GM23338 (cell line): ENCODE measurements at regions not wholly inside any gene's neighbourhood (a gene's known extent, or its start where the extent isn't known, plus 50 kb on each side); places are given as distances from the start of the nearest gene placed in this dataset.

Experiments used
- ATAC-seq: fragments of 200-7000 bp; cut with Tn5 transposase; 3 replicates; pipeline ENCODE4 v1.9.1; 2020
- DNase-seq: peaks from one replicate; pipeline ENCODE4 v3.0.0-alpha.2; 2015; ENCODE audit warnings: low spot score
- H2AFZ ChIP-seq: fragments of 200-600 bp; sonication (generic); 2 replicates; pipeline ENCODE4 v1.8.0; 2016; ENCODE audit warnings: antibody characterized with exemption, mild to moderate bottlenecking, moderate library complexity
- H3F3A ChIP-seq: fragments of 200-600 bp; sonication (generic); replicated peaks from 2 replicates; pipeline ENCODE4 v1.8.0; 2017; ENCODE audit warnings: antibody characterized with exemption, mixed run types, low read depth
- H3K27ac ChIP-seq: fragments of 200-600 bp; sonication (generic); 2 replicates; pipeline ENCODE4 v1.6.1; 2016; ENCODE audit warnings: low read depth
- H3K27me3 ChIP-seq: fragments of 200-600 bp; sonication (generic); 2 replicates; pipeline ENCODE4 v1.8.0; 2016; ENCODE audit warnings: mild to moderate bottlenecking, mixed run types, moderate library complexity; ENCODE audit not compliant: insufficient read depth
- H3K36me3 ChIP-seq: fragments of 200-600 bp; sonication (generic); 2 replicates; pipeline ENCODE4 v1.8.0; 2016; ENCODE audit warnings: mild to moderate bottlenecking; ENCODE audit not compliant: insufficient read depth
- H3K4me1 ChIP-seq: fragments of 200-600 bp; sonication (generic); 2 replicates; pipeline ENCODE4 v1.8.0; 2016; ENCODE audit warnings: mild to moderate bottlenecking, moderate library complexity; ENCODE audit not compliant: insufficient read depth
- H3K4me2 ChIP-seq: fragments of 200-600 bp; sonication (generic); 2 replicates; pipeline ENCODE4 v1.7.1; 2017; ENCODE audit warnings: mixed run types
- H3K4me3 ChIP-seq: fragments of 200-600 bp; sonication (generic); 2 replicates; pipeline ENCODE4 v1.6.1; 2016; ENCODE audit warnings: mixed run types
- H3K79me2 ChIP-seq: fragments of 200-600 bp; sonication (generic); replicated peaks from 2 replicates; pipeline ENCODE4 v1.8.0; 2017; ENCODE audit warnings: mild to moderate bottlenecking; ENCODE audit not compliant: insufficient read depth
- H3K9me2 ChIP-seq: fragments of 200-600 bp; sonication (generic); 2 replicates; pipeline ENCODE4 v1.8.0; 2017; ENCODE audit not compliant: insufficient read depth
- H4K20me1 ChIP-seq: fragments of 200-600 bp; sonication (generic); replicated peaks from 2 replicates; pipeline ENCODE4 v1.8.0; 2017; ENCODE audit warnings: mild to moderate bottlenecking; ENCODE audit not compliant: insufficient read depth
- H3K27ac Mint-ChIP-seq: 2 replicates; pipeline ENCODE4 v1.8.0; 2020; ENCODE audit warnings: inconsistent platforms, mild to moderate bottlenecking, moderate library complexity, mixed read lengths
- H3K27me3 Mint-ChIP-seq: 3 replicates; pipeline ENCODE4 v1.8.0; 2022; ENCODE audit warnings: low read depth, mild to moderate bottlenecking, moderate library complexity, mixed read lengths, inconsistent platforms; ENCODE audit not compliant: insufficient read depth, poor library complexity
- H3K36me3 Mint-ChIP-seq: 3 replicates; pipeline ENCODE4 v1.8.0; 2021; ENCODE audit warnings: low read depth, mild to moderate bottlenecking, inconsistent platforms, moderate library complexity, mixed read lengths
- H3K4me1 Mint-ChIP-seq: 3 replicates; pipeline ENCODE4 v1.8.0; 2020; ENCODE audit warnings: mild to moderate bottlenecking, inconsistent platforms, mixed read lengths
- H3K4me3 Mint-ChIP-seq: 3 replicates; pipeline ENCODE4 v1.8.0; 2021; ENCODE audit warnings: moderate library complexity, mild to moderate bottlenecking, inconsistent platforms, mixed read lengths
- H3K9me3 Mint-ChIP-seq: 3 replicates; pipeline ENCODE4 v1.8.0; 2020; ENCODE audit warnings: moderate library complexity, mild to moderate bottlenecking, inconsistent platforms, mixed read lengths
- CREB1 ChIP-seq: fragments of 250-450 bp; sonication (Bioruptor Pico); IDR thresholded peaks from 2 replicates; pipeline ENCODE4 v1.5.0; 2020; ENCODE audit warnings: low read depth, mild to moderate bottlenecking, moderate library complexity
- EZH2 ChIP-seq: fragments of 200-600 bp; sonication (generic); IDR thresholded peaks from one replicate; pipeline ENCODE4 v1.8.0; 2017; ENCODE audit warnings: antibody characterized with exemption, mild to moderate bottlenecking, low read depth; ENCODE audit not compliant: unreplicated experiment
- EZH2phosphoT487 ChIP-seq: fragments of 200-600 bp; sonication (generic); IDR thresholded peaks from one replicate; pipeline ENCODE4 v1.8.1; 2018; ENCODE audit warnings: antibody characterized with exemption; ENCODE audit not compliant: unreplicated experiment
- JUNB ChIP-seq: IDR thresholded peaks from one replicate; pipeline ENCODE4 v1.6.1; 2016; ENCODE audit warnings: antibody characterized with exemption; ENCODE audit not compliant: unreplicated experiment
- NANOG ChIP-seq: IDR thresholded peaks from 2 replicates; pipeline ENCODE4 v1.6.1; 2016; ENCODE audit warnings: antibody characterized with exemption, borderline replicate concordance
- POLR2AphosphoS5 ChIP-seq: IDR thresholded peaks from 2 replicates; pipeline ENCODE4 v1.6.1; 2016; ENCODE audit warnings: antibody characterized with exemption, low read depth
- STAT1 ChIP-seq: IDR thresholded peaks from one replicate; pipeline ENCODE4 v1.6.1; 2016; ENCODE audit warnings: antibody characterized with exemption; ENCODE audit not compliant: unreplicated experiment
- ZNF114 ChIP-seq: fragments of 250-450 bp; sonication (Bioruptor Pico); IDR thresholded peaks from 2 replicates; pipeline ENCODE4 v1.5.0; 2020; ENCODE audit warnings: mild to moderate bottlenecking, moderate library complexity
- ZNF331 ChIP-seq: fragments of 250-450 bp; sonication (Bioruptor Pico); IDR thresholded peaks from 2 replicates; pipeline ENCODE4 v1.5.0; 2020; ENCODE audit warnings: low read depth, mild to moderate bottlenecking, moderate library complexity
- TF ChIP-seq, protein P1 (sequence below): IDR thresholded peaks from one replicate; pipeline ENCODE4 v1.6.1; 2018; ENCODE audit warnings: antibody characterized with exemption; ENCODE audit not compliant: unreplicated experiment
- TF ChIP-seq, protein P2 (sequence below), 2 experiments: fragments of 200-600 bp in 1 of 2; sonication (generic) in 1 of 2; conservative IDR thresholded peaks; 2 replicates each; pipeline versions ENCODE4 v1.5.1 to v1.6.1; 2016 to 2017; ENCODE audit warnings: antibody characterized with exemption in 2 of 2, low read depth in 2 of 2, mild to moderate bottlenecking in 2 of 2, moderate library complexity in 1 of 2
- TF ChIP-seq, protein P3 (sequence below): IDR thresholded peaks from 2 replicates; pipeline ENCODE4 v1.6.1; 2016; ENCODE audit warnings: antibody characterized with exemption
- TF ChIP-seq, protein P4 (sequence below): fragments of 250-450 bp; sonication (Bioruptor Pico); IDR thresholded peaks from 2 replicates; pipeline ENCODE4 v1.5.0; 2020; ENCODE audit warnings: mild to moderate bottlenecking, moderate library complexity

DNA sequence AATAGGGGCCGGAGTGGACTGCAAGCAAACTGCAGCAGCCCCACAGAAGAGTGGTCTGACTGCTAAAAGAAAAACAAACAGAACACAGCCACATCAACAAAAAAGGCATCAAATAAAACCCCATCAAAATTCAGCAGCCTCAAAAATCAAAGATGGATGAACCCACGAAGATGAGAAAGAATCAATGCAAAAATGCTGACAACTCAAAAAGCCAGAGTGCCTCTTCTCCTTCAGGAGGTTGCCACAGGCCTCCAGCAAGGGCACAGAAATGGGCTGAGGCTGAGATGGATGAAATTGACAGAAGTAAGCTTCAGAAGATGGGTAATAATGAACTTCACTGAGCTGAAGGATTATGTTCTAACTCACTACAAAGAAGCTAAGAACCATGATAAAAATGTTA is 388.6 kb downstream of the PABPC4L start (continued):
- TF ChIP-seq, protein P1, sequence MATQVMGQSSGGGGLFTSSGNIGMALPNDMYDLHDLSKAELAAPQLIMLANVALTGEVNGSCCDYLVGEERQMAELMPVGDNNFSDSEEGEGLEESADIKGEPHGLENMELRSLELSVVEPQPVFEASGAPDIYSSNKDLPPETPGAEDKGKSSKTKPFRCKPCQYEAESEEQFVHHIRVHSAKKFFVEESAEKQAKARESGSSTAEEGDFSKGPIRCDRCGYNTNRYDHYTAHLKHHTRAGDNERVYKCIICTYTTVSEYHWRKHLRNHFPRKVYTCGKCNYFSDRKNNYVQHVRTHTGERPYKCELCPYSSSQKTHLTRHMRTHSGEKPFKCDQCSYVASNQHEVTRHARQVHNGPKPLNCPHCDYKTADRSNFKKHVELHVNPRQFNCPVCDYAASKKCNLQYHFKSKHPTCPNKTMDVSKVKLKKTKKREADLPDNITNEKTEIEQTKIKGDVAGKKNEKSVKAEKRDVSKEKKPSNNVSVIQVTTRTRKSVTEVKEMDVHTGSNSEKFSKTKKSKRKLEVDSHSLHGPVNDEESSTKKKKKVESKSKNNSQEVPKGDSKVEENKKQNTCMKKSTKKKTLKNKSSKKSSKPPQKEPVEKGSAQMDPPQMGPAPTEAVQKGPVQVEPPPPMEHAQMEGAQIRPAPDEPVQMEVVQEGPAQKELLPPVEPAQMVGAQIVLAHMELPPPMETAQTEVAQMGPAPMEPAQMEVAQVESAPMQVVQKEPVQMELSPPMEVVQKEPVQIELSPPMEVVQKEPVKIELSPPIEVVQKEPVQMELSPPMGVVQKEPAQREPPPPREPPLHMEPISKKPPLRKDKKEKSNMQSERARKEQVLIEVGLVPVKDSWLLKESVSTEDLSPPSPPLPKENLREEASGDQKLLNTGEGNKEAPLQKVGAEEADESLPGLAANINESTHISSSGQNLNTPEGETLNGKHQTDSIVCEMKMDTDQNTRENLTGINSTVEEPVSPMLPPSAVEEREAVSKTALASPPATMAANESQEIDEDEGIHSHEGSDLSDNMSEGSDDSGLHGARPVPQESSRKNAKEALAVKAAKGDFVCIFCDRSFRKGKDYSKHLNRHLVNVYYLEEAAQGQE, result no peak
- TF ChIP-seq ZNF114 (CRISPR knock-in tag) (no peak), POLR2AphosphoS5 (no peak), ZNF331 (no peak), NANOG (no peak), EZH2 (no peak), CREB1 (no peak), EZH2phosphoT487 (no peak), STAT1 (no peak)
- TF ChIP-seq, protein P2, sequence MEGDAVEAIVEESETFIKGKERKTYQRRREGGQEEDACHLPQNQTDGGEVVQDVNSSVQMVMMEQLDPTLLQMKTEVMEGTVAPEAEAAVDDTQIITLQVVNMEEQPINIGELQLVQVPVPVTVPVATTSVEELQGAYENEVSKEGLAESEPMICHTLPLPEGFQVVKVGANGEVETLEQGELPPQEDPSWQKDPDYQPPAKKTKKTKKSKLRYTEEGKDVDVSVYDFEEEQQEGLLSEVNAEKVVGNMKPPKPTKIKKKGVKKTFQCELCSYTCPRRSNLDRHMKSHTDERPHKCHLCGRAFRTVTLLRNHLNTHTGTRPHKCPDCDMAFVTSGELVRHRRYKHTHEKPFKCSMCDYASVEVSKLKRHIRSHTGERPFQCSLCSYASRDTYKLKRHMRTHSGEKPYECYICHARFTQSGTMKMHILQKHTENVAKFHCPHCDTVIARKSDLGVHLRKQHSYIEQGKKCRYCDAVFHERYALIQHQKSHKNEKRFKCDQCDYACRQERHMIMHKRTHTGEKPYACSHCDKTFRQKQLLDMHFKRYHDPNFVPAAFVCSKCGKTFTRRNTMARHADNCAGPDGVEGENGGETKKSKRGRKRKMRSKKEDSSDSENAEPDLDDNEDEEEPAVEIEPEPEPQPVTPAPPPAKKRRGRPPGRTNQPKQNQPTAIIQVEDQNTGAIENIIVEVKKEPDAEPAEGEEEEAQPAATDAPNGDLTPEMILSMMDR (conservative IDR thresholded peaks at IDR 0.05; ENCODE audit: low read depth in 2 of 2), result no peak
- TF ChIP-seq, protein P3, sequence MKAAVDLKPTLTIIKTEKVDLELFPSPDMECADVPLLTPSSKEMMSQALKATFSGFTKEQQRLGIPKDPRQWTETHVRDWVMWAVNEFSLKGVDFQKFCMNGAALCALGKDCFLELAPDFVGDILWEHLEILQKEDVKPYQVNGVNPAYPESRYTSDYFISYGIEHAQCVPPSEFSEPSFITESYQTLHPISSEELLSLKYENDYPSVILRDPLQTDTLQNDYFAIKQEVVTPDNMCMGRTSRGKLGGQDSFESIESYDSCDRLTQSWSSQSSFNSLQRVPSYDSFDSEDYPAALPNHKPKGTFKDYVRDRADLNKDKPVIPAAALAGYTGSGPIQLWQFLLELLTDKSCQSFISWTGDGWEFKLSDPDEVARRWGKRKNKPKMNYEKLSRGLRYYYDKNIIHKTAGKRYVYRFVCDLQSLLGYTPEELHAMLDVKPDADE, result no peak

DNA sequence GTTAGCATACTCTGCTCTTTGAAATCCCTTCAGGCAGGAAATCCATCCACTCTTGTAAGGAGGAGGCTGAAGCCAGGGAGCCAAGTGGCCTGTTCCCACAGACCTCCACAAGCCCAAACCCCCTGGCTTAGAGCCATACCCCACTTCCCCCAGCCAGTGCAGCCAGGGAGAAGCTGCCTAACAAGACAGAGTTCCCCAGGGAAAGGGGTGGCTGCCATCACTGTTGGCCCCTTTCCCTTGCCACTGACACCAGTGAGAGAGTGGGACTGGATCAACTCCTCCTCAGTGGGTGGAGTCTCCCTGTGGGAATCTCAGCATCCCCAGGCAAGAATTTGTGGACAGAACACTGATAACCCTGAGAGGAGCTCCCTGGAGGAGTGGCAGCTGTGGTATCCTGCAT is 389.4 kb downstream of the PABPC4L start:
- ATAC-seq, result no peak
- H3K4me3 ChIP-seq, result no peak overlapping the region
- H3K4me2 ChIP-seq, result no peak overlapping the region
- no peaks in the 10 kb centered on the region; the same call in 1 of the 2 replicates for H3K36me3 ChIP-seq
- Mint-ChIP-seq H3K4me3 (no peak overlapping the region), H3K4me1 (no peaks in the 10 kb centered on the region), H3K27ac (no peak overlapping the region), H3K9me3 (peaks cover 6% of the 10 kb centered on the region), H3K36me3 (peaks cover 4% of the 10 kb centered on the region; the same call in 1 of the 3 replicates), H3K27me3 (no peaks in the 10 kb centered on the region)
- no peak for DNase-seq
- no peaks in the 10 kb centered on the region for H3K79me2 ChIP-seq
- H3K27ac ChIP-seq, result no peak overlapping the region
- H3K27me3 ChIP-seq, result no peaks in the 10 kb centered on the region
- no peak overlapping the region for H2AFZ ChIP-seq
- no peaks in the 10 kb centered on the region for H3K9me2 ChIP-seq
- no peaks in the 10 kb centered on the region for H3K4me1 ChIP-seq
- H3F3A ChIP-seq, result no peaks in the 10 kb centered on the region
- H4K20me1 ChIP-seq, result no peaks in the 10 kb centered on the region
- TF ChIP-seq ZNF114 (CRISPR knock-in tag), result no peak
- no peak for TF ChIP-seq JUNB
- TF ChIP-seq, protein P4, sequence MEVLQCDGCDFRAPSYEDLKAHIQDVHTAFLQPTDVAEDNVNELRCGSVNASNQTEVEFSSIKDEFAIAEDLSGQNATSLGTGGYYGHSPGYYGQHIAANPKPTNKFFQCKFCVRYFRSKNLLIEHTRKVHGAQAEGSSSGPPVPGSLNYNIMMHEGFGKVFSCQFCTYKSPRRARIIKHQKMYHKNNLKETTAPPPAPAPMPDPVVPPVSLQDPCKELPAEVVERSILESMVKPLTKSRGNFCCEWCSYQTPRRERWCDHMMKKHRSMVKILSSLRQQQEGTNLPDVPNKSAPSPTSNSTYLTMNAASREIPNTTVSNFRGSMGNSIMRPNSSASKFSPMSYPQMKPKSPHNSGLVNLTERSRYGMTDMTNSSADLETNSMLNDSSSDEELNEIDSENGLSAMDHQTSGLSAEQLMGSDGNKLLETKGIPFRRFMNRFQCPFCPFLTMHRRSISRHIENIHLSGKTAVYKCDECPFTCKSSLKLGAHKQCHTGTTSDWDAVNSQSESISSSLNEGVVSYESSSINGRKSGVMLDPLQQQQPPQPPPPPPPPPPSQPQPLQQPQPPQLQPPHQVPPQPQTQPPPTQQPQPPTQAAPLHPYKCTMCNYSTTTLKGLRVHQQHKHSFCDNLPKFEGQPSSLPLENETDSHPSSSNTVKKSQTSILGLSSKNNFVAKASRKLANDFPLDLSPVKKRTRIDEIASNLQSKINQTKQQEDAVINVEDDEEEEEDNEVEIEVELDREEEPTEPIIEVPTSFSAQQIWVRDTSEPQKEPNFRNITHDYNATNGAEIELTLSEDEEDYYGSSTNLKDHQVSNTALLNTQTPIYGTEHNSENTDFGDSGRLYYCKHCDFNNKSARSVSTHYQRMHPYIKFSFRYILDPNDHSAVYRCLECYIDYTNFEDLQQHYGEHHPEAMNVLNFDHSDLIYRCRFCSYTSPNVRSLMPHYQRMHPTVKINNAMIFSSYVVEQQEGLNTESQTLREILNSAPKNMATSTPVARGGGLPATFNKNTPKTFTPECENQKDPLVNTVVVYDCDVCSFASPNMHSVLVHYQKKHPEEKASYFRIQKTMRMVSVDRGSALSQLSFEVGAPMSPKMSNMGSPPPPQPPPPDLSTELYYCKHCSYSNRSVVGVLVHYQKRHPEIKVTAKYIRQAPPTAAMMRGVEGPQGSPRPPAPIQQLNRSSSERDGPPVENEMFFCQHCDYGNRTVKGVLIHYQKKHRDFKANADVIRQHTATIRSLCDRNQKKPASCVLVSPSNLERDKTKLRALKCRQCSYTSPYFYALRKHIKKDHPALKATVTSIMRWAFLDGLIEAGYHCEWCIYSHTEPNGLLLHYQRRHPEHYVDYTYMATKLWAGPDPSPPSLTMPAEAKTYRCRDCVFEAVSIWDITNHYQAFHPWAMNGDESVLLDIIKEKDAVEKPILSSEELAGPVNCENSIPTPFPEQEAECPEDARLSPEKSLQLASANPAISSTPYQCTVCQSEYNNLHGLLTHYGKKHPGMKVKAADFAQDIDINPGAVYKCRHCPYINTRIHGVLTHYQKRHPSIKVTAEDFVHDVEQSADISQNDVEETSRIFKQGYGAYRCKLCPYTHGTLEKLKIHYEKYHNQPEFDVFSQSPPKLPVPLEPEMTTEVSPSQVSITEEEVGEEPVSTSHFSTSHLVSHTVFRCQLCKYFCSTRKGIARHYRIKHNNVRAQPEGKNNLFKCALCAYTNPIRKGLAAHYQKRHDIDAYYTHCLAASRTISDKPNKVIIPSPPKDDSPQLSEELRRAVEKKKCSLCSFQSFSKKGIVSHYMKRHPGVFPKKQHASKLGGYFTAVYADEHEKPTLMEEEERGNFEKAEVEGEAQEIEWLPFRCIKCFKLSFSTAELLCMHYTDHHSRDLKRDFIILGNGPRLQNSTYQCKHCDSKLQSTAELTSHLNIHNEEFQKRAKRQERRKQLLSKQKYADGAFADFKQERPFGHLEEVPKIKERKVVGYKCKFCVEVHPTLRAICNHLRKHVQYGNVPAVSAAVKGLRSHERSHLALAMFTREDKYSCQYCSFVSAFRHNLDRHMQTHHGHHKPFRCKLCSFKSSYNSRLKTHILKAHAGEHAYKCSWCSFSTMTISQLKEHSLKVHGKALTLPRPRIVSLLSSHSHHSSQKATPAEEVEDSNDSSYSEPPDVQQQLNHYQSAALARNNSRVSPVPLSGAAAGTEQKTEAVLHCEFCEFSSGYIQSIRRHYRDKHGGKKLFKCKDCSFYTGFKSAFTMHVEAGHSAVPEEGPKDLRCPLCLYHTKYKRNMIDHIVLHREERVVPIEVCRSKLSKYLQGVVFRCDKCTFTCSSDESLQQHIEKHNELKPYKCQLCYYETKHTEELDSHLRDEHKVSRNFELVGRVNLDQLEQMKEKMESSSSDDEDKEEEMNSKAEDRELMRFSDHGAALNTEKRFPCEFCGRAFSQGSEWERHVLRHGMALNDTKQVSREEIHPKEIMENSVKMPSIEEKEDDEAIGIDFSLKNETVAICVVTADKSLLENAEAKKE, result no peak
- TF ChIP-seq STAT1, result no peak
- TF ChIP-seq CREB1, result no peak
- no peak for TF ChIP-seq EZH2
